Nephron (organoid): ENCODE measurements at regions not wholly inside any gene's neighbourhood (a gene's known extent, or its start where the extent isn't known, plus 50 kb on each side); places are given as distances from the start of the nearest gene placed in this dataset.
"Not testable (repeated sequence)": the region's sequence is repeated elsewhere in the genome, so short reads cannot be mapped to it uniquely, and the experiment has no call there.

Experiments
- H3K27ac Mint-ChIP-seq, 3 experiments: 2 replicates each; pipeline ENCODE4 v1.8.0; 2020; ENCODE audit warnings: mixed read lengths in 3 of 3, mild to moderate bottlenecking in 2 of 3, moderate library complexity in 1 of 3
- H3K27me3 Mint-ChIP-seq: 2 replicates; pipeline ENCODE4 v1.8.0; 2021; ENCODE audit warnings: low read depth, mild to moderate bottlenecking, moderate library complexity, mixed read lengths
- H3K36me3 Mint-ChIP-seq: 2 replicates; pipeline ENCODE4 v1.8.0; 2020; ENCODE audit warnings: low read depth, mixed read lengths
- H3K4me1 Mint-ChIP-seq: 2 replicates; pipeline ENCODE4 v1.8.0; 2020; ENCODE audit warnings: mixed read lengths
- H3K4me3 Mint-ChIP-seq, 3 experiments: 2 replicates each; pipeline ENCODE4 v1.8.0; 2020; ENCODE audit warnings: mild to moderate bottlenecking in 3 of 3, mixed read lengths in 3 of 3, moderate library complexity in 2 of 3
- H3K9me3 Mint-ChIP-seq: 2 replicates; pipeline ENCODE4 v1.8.0; 2020; ENCODE audit warnings: mixed read lengths
- CTCF ChIP-seq, 3 experiments: fragments of 200-600 bp; sonication (generic); IDR thresholded peaks; one replicate each; pipeline ENCODE4 v1.5.0; 2021; ENCODE audit warnings: antibody characterized with exemption in 3 of 3; ENCODE audit not compliant: unreplicated experiment in 3 of 3

DNA sequence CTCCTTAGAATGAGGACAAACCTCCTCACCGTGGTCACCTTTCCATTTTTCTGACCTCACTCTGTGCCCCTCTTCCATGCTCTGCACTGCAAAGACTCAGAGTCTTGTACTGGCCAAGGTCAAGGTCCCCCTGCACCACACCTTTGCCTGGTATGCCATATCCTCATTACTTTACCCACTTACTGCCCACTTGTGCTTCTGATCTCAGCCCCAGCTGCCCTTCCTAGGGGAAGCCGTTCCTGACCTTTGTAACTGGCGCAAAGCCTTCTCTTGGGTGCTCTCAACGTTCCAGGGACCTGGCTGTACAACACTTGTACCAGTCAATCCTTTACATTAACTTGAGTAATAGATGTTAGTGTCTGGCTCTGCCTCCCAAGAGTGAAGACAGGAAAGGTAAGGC lies 256.0 kb downstream of the SV2B start:
- no peak for TF ChIP-seq CTCF (IDR thresholded peaks at IDR 0.05; ENCODE audit: unreplicated experiment in 3 of 3)

GRCh38 chr15:91357011-91357410 lies 257.0 kb downstream of the SV2B start:
- no peak overlapping the region for H3K27ac Mint-ChIP-seq
- peaks cover 4% of the 10 kb centered on the region for H3K27me3 Mint-ChIP-seq
- no peaks in the 10 kb centered on the region for H3K36me3 Mint-ChIP-seq
- H3K4me3 Mint-ChIP-seq: no peak overlapping the region
- no peaks in the 10 kb centered on the region for H3K4me1 Mint-ChIP-seq
- no peak for TF ChIP-seq CTCF (IDR thresholded peaks at IDR 0.05; ENCODE audit: unreplicated experiment in 3 of 3)
- no peaks in the 10 kb centered on the region for H3K9me3 Mint-ChIP-seq

More for the DNA sequence above, 256.0 kb downstream of the SV2B start:
- no peak overlapping the region for H3K27ac Mint-ChIP-seq
- H3K9me3 Mint-ChIP-seq: no peaks in the 10 kb centered on the region
- H3K27me3 Mint-ChIP-seq: peaks cover 4% of the 10 kb centered on the region
- no peak overlapping the region for H3K4me3 Mint-ChIP-seq
- no peaks in the 10 kb centered on the region for H3K4me1 Mint-ChIP-seq
- H3K36me3 Mint-ChIP-seq: no peaks in the 10 kb centered on the region

GRCh38 chr15:91357486-91357885 lies 257.4 kb downstream of the SV2B start:
- H3K36me3 Mint-ChIP-seq: no peaks in the 10 kb centered on the region

GRCh38 chr15:91358405-91358804 lies 258.3 kb downstream of the SV2B start:
- no peak for TF ChIP-seq CTCF (IDR thresholded peaks at IDR 0.05; ENCODE audit: unreplicated experiment in 3 of 3)
- H3K27me3 Mint-ChIP-seq: peaks cover 4% of the 10 kb centered on the region
- no peak overlapping the region for H3K27ac Mint-ChIP-seq
- H3K4me1 Mint-ChIP-seq: no peaks in the 10 kb centered on the region
- H3K4me3 Mint-ChIP-seq: no peak overlapping the region
- H3K9me3 Mint-ChIP-seq: no peaks in the 10 kb centered on the region
- H3K36me3 Mint-ChIP-seq: no peaks in the 10 kb centered on the region

More at GRCh38 chr15:91357486-91357885, 257.4 kb downstream of the SV2B start:
- Mint-ChIP-seq H3K27me3 (peaks cover 4% of the 10 kb centered on the region), H3K27ac (no peak overlapping the region), H3K4me3 (no peak overlapping the region), H3K9me3 (no peaks in the 10 kb centered on the region), H3K4me1 (no peaks in the 10 kb centered on the region)
- TF ChIP-seq CTCF (IDR thresholded peaks at IDR 0.05; ENCODE audit: unreplicated experiment in 3 of 3): no peak

DNA sequence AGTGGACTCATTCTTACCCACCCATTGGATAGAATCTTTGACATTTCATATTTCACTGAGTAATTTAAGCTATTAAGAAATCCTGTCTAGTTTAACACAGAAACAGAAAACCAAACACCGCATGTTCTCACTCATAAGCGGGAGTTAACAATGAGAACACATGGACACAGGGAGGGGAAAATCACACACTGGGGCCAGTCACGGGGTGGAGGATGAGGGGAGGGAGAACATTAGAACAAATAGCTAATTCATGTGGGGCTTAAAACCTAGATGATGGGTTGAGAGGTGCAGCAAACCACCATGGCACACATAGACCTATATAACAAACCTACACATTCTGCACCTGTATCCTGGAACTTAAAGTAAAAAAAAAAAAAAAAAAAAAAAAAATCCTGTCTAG lies 261.6 kb downstream of the SV2B start:
- H3K27ac Mint-ChIP-seq, H3K9me3 Mint-ChIP-seq, H3K27me3 Mint-ChIP-seq, H3K4me1 Mint-ChIP-seq, H3K4me3 Mint-ChIP-seq, H3K36me3 Mint-ChIP-seq: not testable (repeated sequence)

DNA sequence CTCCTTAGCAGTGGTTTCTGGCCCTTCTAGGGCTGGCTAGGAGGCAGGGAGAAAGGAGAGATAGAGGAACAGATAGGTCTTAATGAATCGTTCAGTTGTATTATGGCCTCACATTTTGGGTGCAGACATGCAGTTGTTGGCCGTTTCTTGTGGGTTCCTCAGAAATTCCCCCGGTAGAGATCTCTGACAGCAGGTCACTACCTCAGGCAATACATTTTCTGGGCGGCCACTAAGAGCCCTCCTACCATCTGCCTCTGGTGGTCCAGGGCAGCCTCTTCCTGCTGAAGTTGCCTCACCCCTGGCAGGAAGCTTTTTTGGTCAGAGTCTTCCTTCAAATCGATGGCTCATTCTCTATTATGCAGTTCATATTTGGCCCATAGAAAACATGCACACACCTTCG lies 266.1 kb downstream of the SV2B start:
- Mint-ChIP-seq H3K9me3 (peaks cover 9% of the 10 kb centered on the region), H3K36me3 (no peaks in the 10 kb centered on the region), H3K4me3 (no peak overlapping the region), H3K4me1 (no peaks in the 10 kb centered on the region), H3K27me3 (no peaks in the 10 kb centered on the region), H3K27ac (no peak overlapping the region)
- TF ChIP-seq CTCF (IDR thresholded peaks at IDR 0.05; ENCODE audit: unreplicated experiment in 3 of 3): no peak
